Skeletal muscle tissue (tissue), 3 donors: ENCODE measurements at regions not wholly inside any gene's neighbourhood (a gene's known extent, or its start where the extent isn't known, plus 50 kb on each side); places are given as distances from the start of the nearest gene placed in this dataset.

Experiments used
- H3K27ac ChIP-seq: one replicate; pipeline ENCODE4 v1.7.0; 2013; ENCODE audit warnings: mild to moderate bottlenecking, low read depth, low read length, inconsistent platforms
- H3K27me3 ChIP-seq, 3 donors: one replicate each; pipeline ENCODE4 v1.7.0; 2013; ENCODE audit warnings: low read length in 3 of 3; ENCODE audit not compliant: control insufficient read depth in 3 of 3, insufficient read depth in 3 of 3
- H3K36me3 ChIP-seq, 3 donors: one replicate each; pipeline ENCODE4 v1.7.0; 2013; ENCODE audit warnings: low read length in 3 of 3; ENCODE audit not compliant: control insufficient read depth in 3 of 3, insufficient read depth in 3 of 3
- H3K4me1 ChIP-seq, 3 donors: one replicate each; pipeline ENCODE4 v1.7.0; 2013; ENCODE audit warnings: low read length in 3 of 3, mild to moderate bottlenecking in 3 of 3; ENCODE audit not compliant: control insufficient read depth in 3 of 3, insufficient read depth in 3 of 3
- H3K4me3 ChIP-seq, 3 donors: one replicate each; pipeline ENCODE4 v1.7.0; 2013; ENCODE audit warnings: low read length in 3 of 3
- H3K9ac ChIP-seq, 3 donors: one replicate each; pipeline ENCODE4 v1.7.0; 2013; ENCODE audit warnings: low read length in 3 of 3, mild to moderate bottlenecking in 3 of 3, moderate library complexity in 2 of 3, low read depth in 1 of 3
- H3K9me3 ChIP-seq, 3 donors: one replicate each; pipeline ENCODE4 v1.7.0; 2013; ENCODE audit warnings: low read length in 3 of 3; ENCODE audit not compliant: control insufficient read depth in 3 of 3
- donor health status: Osteomylitis.

GRCh38 chr2:65722028-65722778 lies 289.8 kb upstream of the SPRED2 start:
- H3K4me3 ChIP-seq: no peak overlapping the region
- no peaks in the 10 kb centered on the region for H3K36me3 ChIP-seq
- H3K9me3 ChIP-seq: no peaks in the 10 kb centered on the region
- H3K9ac ChIP-seq: no peak overlapping the region
- H3K27me3 ChIP-seq: no peaks in the 10 kb centered on the region
- no peak overlapping the region for H3K27ac ChIP-seq
- H3K4me1 ChIP-seq: no peaks in the 10 kb centered on the region

- Histone ChIP-seq H3K27me3 (no peaks in the 10 kb centered on the region), H3K9me3 (no peaks in the 10 kb centered on the region), H3K27ac (no peak overlapping the region)
Measured at GRCh38 chr2:65716698-65717097, 284.3 kb upstream of the SPRED2 start.

GRCh38 chr2:65715323-65715722 lies 282.9 kb upstream of the SPRED2 start:
- H3K27me3 ChIP-seq: peaks cover 0 to 1% (median 0%) of the 10 kb centered on the region in 3 donors
- H3K4me3 ChIP-seq: no peak overlapping the region
- peaks cover 0 to 2% (median 0%) of the 10 kb centered on the region in 3 donors for H3K4me1 ChIP-seq
- no peak overlapping the region for H3K9ac ChIP-seq
- H3K27ac ChIP-seq: no peak overlapping the region
- H3K9me3 ChIP-seq: no peaks in the 10 kb centered on the region
- no peaks in the 10 kb centered on the region for H3K36me3 ChIP-seq

More at GRCh38 chr2:65716698-65717097, 284.3 kb upstream of the SPRED2 start:
- no peaks in the 10 kb centered on the region for H3K36me3 ChIP-seq
- H3K4me1 ChIP-seq: no peaks in the 10 kb centered on the region
- H3K9ac ChIP-seq: no peak overlapping the region
- no peak overlapping the region for H3K4me3 ChIP-seq

GRCh38 chr2:65714866-65715265 lies 282.5 kb upstream of the SPRED2 start:
- Histone ChIP-seq H3K27me3 (peaks cover 0 to 4% (median 0%) of the 10 kb centered on the region in 3 donors), H3K9me3 (no peaks in the 10 kb centered on the region), H3K36me3 (no peaks in the 10 kb centered on the region), H3K4me1 (peaks cover 0 to 2% (median 0%) of the 10 kb centered on the region in 3 donors), H3K9ac (no peak overlapping the region), H3K27ac (no peak overlapping the region), H3K4me3 (no peak overlapping the region)

GRCh38 chr2:65711863-65712262 lies 279.5 kb upstream of the SPRED2 start:
- Histone ChIP-seq H3K9ac (no peak overlapping the region), H3K27me3 (peaks cover 0 to 4% (median 0%) of the 10 kb centered on the region in 3 donors), H3K4me1 (peaks cover 0 to 2% (median 0%) of the 10 kb centered on the region in 3 donors), H3K9me3 (no peaks in the 10 kb centered on the region), H3K27ac (no peak overlapping the region), H3K4me3 (no peak overlapping the region), H3K36me3 (no peaks in the 10 kb centered on the region)

GRCh38 chr2:65710779-65711295 lies 278.4 kb upstream of the SPRED2 start:
- Histone ChIP-seq H3K4me3 (no peak overlapping the region), H3K36me3 (no peaks in the 10 kb centered on the region), H3K9ac (no peak overlapping the region), H3K9me3 (no peaks in the 10 kb centered on the region), H3K27me3 (peaks cover 0 to 4% (median 0%) of the 10 kb centered on the region in 3 donors), H3K27ac (no peak overlapping the region), H3K4me1 (peaks cover 0 to 2% (median 0%) of the 10 kb centered on the region in 3 donors)

GRCh38 chr2:65710356-65710755 lies 278.0 kb upstream of the SPRED2 start:
- peaks cover 0 to 4% (median 0%) of the 10 kb centered on the region in 3 donors for H3K27me3 ChIP-seq
- peaks cover 0 to 2% (median 0%) of the 10 kb centered on the region in 3 donors for H3K4me1 ChIP-seq
- no peaks in the 10 kb centered on the region for H3K9me3 ChIP-seq
- H3K9ac ChIP-seq: no peak overlapping the region
- no peaks in the 10 kb centered on the region for H3K36me3 ChIP-seq
- H3K27ac ChIP-seq: no peak overlapping the region
- no peak overlapping the region for H3K4me3 ChIP-seq

GRCh38 chr2:65708086-65708485 lies 275.7 kb upstream of the SPRED2 start:
- H3K9ac ChIP-seq: no peak overlapping the region
- peaks cover 0 to 4% (median 0%) of the 10 kb centered on the region in 3 donors for H3K27me3 ChIP-seq
- H3K4me3 ChIP-seq: no peak overlapping the region
- H3K27ac ChIP-seq: no peak overlapping the region
- peaks cover 0 to 2% (median 0%) of the 10 kb centered on the region in 3 donors for H3K4me1 ChIP-seq
- no peaks in the 10 kb centered on the region for H3K9me3 ChIP-seq
- H3K36me3 ChIP-seq: no peaks in the 10 kb centered on the region

GRCh38 chr2:65706411-65706810 lies 274.0 kb upstream of the SPRED2 start:
- Histone ChIP-seq H3K36me3 (no peaks in the 10 kb centered on the region), H3K9ac (no peak overlapping the region), H3K27ac (no peak overlapping the region), H3K9me3 (no peaks in the 10 kb centered on the region), H3K27me3 (peaks cover 0 to 4% (median 0%) of the 10 kb centered on the region in 3 donors), H3K4me3 (no peak overlapping the region), H3K4me1 (peaks cover 0 to 2% (median 0%) of the 10 kb centered on the region in 3 donors)

- H3K27me3 ChIP-seq: no peaks in the 10 kb centered on the region
- H3K27ac ChIP-seq: no peak overlapping the region
- no peaks in the 10 kb centered on the region for H3K9me3 ChIP-seq
- H3K4me1 ChIP-seq: no peaks in the 10 kb centered on the region
- H3K4me3 ChIP-seq: no peak overlapping the region
- H3K9ac ChIP-seq: no peak overlapping the region
- H3K36me3 ChIP-seq: no peaks in the 10 kb centered on the region
Measured at GRCh38 chr2:65701191-65701590, 268.8 kb upstream of the SPRED2 start.
